Suprapubic skin (tissue), 4 donors: ENCODE measurements at regions not wholly inside any gene's neighbourhood (a gene's known extent, or its start where the extent isn't known, plus 50 kb on each side); places are given as distances from the start of the nearest gene placed in this dataset.
"Not testable (repeated sequence)": the region's sequence is repeated elsewhere in the genome, so short reads cannot be mapped to it uniquely, and the experiment has no call there.

Source experiments
- DNase-seq, 2 donors: peaks; one replicate each; pipeline ENCODE4 v3.0.0-alpha.2; 2019; ENCODE audit warnings: low spot score in 2 of 2
- H3K27ac ChIP-seq: fragments of 200-600 bp; sonication (generic); one replicate; pipeline ENCODE4 v1.5.1; 2019
- H3K27me3 ChIP-seq: fragments of 200-600 bp; sonication (generic); one replicate; pipeline ENCODE4 v1.5.1; 2019
- H3K36me3 ChIP-seq: fragments of 200-600 bp; sonication (generic); one replicate; pipeline ENCODE4 v1.5.1; 2019
- H3K4me1 ChIP-seq: fragments of 200-600 bp; sonication (generic); one replicate; pipeline ENCODE4 v1.5.1; 2019
- H3K4me3 ChIP-seq: fragments of 200-600 bp; sonication (generic); one replicate; pipeline ENCODE4 v1.5.1; 2019; ENCODE audit warnings: mild to moderate bottlenecking
- H3K9me3 ChIP-seq: fragments of 200-600 bp; sonication (generic); one replicate; pipeline ENCODE4 v1.5.1; 2019
- CTCF ChIP-seq, 2 donors: fragments of 200-600 bp in 1 of 2; fragments of 450-650 bp in 1 of 2; sonication (generic) in 1 of 2; IDR thresholded peaks; one replicate each; pipeline ENCODE4 v1.5.1; 2016 to 2019; ENCODE audit warnings: antibody characterized with exemption in 2 of 2, mild to moderate bottlenecking in 1 of 2, moderate library complexity in 1 of 2
- EP300 ChIP-seq: sonication (generic); formaldehyde crosslinking; IDR thresholded peaks from one replicate; pipeline ENCODE4 v1.6.1; 2017; ENCODE audit warnings: antibody characterized with exemption
- POLR2A ChIP-seq, 2 donors: fragments of 450-650 bp; IDR thresholded peaks; one replicate each; pipeline ENCODE4 v1.6.1; 2017; ENCODE audit warnings: antibody characterized with exemption in 2 of 2, mild to moderate bottlenecking in 2 of 2, moderate library complexity in 2 of 2
- POLR2AphosphoS5 ChIP-seq, 3 donors: sonication (generic); formaldehyde crosslinking; IDR thresholded peaks; one replicate each; pipeline ENCODE4 v1.6.1; 2017; ENCODE audit warnings: antibody characterized with exemption in 3 of 3
- WGBS: methylation state at CpG from one replicate; pipeline ENCODE4 v1.1.5; 2018; 5-methylcytosine and 5-hydroxymethylcytosine counted together

GRCh38 chr15:81921163-81921562 lies 124.7 kb downstream of the MEX3B start:
- 62% methylated on average over 1 of the region's 1 CpG for WGBS
- TF ChIP-seq CTCF (IDR thresholded peaks at IDR 0.05), result no peak
- no peak for TF ChIP-seq POLR2A (IDR thresholded peaks at IDR 0.05)
- no peak for TF ChIP-seq POLR2AphosphoS5 (IDR thresholded peaks at IDR 0.05)
- no peak overlapping the region for H3K27ac ChIP-seq

GRCh38 chr15:81918767-81919166 lies 127.1 kb downstream of the MEX3B start:
- not testable (repeated sequence) for H3K27me3 ChIP-seq, H3K36me3 ChIP-seq, H3K4me3 ChIP-seq, H3K4me1 ChIP-seq, H3K27ac ChIP-seq, H3K9me3 ChIP-seq, DNase-seq
- WGBS, result no CpG with 5 or more reads among the region's 1 CpG

More at GRCh38 chr15:81921163-81921562, 124.7 kb downstream of the MEX3B start:
- DNase-seq, result no peak
- no peaks in the 10 kb centered on the region for H3K36me3 ChIP-seq
- H3K4me3 ChIP-seq, result no peak overlapping the region
- peaks cover 5% of the 10 kb centered on the region for H3K9me3 ChIP-seq
- H3K4me1 ChIP-seq, result no peaks in the 10 kb centered on the region
- H3K27me3 ChIP-seq, result no peaks in the 10 kb centered on the region

DNA sequence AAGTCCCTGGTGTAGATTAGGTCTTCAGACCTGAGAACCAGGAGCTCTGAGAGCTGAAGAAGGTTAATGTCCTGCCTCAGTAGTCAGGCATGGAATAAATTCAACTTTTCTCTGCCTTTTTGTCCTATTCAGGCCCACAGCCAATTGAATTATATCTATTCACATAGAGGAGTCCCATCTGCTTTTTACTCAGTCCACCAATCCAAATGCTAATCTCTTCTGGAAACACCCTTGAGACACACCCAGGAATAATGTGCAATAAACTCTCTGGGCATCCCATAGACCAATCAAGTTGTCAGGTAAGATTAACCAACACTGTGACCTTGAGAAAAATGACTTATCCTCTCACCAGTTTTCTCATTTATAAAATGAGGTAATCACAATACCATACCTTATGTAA lies 129.4 kb downstream of the MEX3B start:
- no peaks in the 10 kb centered on the region for H3K36me3 ChIP-seq
- no peak for DNase-seq
- H3K27ac ChIP-seq, result no peak overlapping the region
- peaks cover 4% of the 10 kb centered on the region for H3K9me3 ChIP-seq
- TF ChIP-seq POLR2A (IDR thresholded peaks at IDR 0.05), result no peak
- no peak for TF ChIP-seq CTCF (IDR thresholded peaks at IDR 0.05)
- TF ChIP-seq EP300, result no peak
- TF ChIP-seq POLR2AphosphoS5 (IDR thresholded peaks at IDR 0.05), result no peak
- no peaks in the 10 kb centered on the region for H3K27me3 ChIP-seq
- no peak overlapping the region for H3K4me3 ChIP-seq
- no peaks in the 10 kb centered on the region for H3K4me1 ChIP-seq

DNA sequence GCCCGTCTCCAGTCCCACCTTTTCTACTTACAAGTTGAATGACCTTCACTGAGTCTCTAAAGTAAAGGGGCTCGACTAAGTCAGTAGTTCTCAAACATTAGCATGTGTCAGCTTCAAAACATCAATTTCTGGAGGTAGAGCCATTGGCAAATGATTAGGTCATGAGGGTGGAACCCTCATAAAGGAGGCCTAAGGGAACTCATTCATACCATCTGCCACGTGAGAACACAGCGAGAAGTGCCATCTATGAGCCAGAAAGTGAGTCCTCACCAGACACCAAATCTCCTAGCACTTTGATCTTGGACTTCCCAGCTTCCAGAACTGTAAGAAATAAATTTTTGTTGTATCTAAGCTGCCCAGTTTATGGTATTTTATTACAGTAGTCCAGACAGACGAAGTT lies 129.8 kb downstream of the MEX3B start:
- TF ChIP-seq CTCF (IDR thresholded peaks at IDR 0.05) (no peak), POLR2AphosphoS5 (IDR thresholded peaks at IDR 0.05) (no peak), POLR2A (IDR thresholded peaks at IDR 0.05) (no peak), EP300 (no peak)
- DNase-seq, result no peak
- Histone ChIP-seq H3K4me3 (no peak overlapping the region), H3K27ac (no peak overlapping the region), H3K9me3 (no peaks in the 10 kb centered on the region), H3K36me3 (no peaks in the 10 kb centered on the region), H3K4me1 (no peaks in the 10 kb centered on the region), H3K27me3 (no peaks in the 10 kb centered on the region)
- 61% methylated on average over 5 of the region's 5 CpGs for WGBS

GRCh38 chr15:81914734-81915256 lies 131.0 kb downstream of the MEX3B start:
- no peaks in the 10 kb centered on the region for H3K27me3 ChIP-seq
- DNase-seq, result no peak
- H3K27ac ChIP-seq, result no peak overlapping the region
- H3K36me3 ChIP-seq, result no peaks in the 10 kb centered on the region
- no peak overlapping the region for H3K4me3 ChIP-seq
- TF ChIP-seq POLR2A (IDR thresholded peaks at IDR 0.05) (no peak), EP300 (no peak), POLR2AphosphoS5 (IDR thresholded peaks at IDR 0.05) (no peak), CTCF (IDR thresholded peaks at IDR 0.05) (no peak)
- H3K9me3 ChIP-seq, result no peaks in the 10 kb centered on the region
- WGBS, result 42% methylated on average over 2 of the region's 7 CpGs
- peaks cover 2% of the 10 kb centered on the region for H3K4me1 ChIP-seq

DNA sequence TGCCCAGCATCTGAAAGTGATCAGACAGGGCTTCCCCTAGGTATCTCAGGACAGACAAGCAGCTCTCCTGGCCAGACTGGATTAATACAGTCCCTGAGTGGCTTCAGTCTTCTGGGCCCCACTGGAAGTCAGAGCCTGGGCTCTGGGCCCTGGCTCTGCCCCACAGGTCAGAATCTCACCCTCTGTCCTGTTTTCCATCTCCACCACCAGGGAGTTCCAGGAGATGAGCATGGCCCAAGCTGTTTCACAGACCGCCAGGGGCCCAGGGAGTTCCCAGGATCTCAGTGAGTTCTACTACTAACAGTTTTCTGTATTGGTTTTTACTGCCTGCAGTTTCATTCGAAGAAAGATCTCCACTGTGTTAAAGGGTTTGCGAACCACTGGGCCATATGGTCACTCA lies 131.5 kb downstream of the MEX3B start:
- no peak overlapping the region for H3K4me3 ChIP-seq
- 87% methylated on average over 3 of the region's 3 CpGs for WGBS
- peaks cover 2% of the 10 kb centered on the region for H3K4me1 ChIP-seq
- no peaks in the 10 kb centered on the region for H3K36me3 ChIP-seq
- TF ChIP-seq POLR2AphosphoS5 (IDR thresholded peaks at IDR 0.05) (no peak), EP300 (no peak), POLR2A (IDR thresholded peaks at IDR 0.05) (no peak), CTCF (IDR thresholded peaks at IDR 0.05) (no peak)
- no peak overlapping the region for H3K27ac ChIP-seq
- DNase-seq, result no peak
- H3K27me3 ChIP-seq, result no peaks in the 10 kb centered on the region
- no peaks in the 10 kb centered on the region for H3K9me3 ChIP-seq
